ENCODE measurements at regions not wholly inside any gene's neighbourhood (a gene's known extent, or its start where the extent isn't known, plus 50 kb on each side); places are given as distances from the start of the nearest gene placed in this dataset.

DNA sequence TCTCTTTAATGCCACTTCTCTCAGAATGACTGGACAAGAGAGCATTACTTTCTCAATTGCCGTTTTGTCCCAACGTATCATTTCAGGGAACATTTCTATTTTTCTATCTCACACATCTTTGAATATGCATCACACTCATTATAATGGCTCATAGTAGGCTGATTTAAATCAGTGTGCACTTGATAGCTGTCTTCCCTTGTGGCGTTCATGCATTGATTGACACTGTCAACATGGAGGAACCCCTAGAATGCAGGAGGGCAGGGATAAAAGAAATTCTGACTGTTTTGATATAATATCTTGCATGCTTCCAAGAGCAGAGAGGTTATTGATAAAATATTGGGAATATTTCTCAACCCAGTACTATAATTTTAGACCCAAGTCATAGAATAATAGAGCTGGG, 1528.9 kb upstream of the FLRT2 start:
- TF ChIP-seq ZEB2 (tag by site-specific recombination; IDR thresholded peaks at IDR 0.05) (no peak), ZNF449 (tag by site-specific recombination; IDR thresholded peaks at IDR 0.05) (no peak), GLI4 (tag by site-specific recombination; IDR thresholded peaks at IDR 0.05) (no peak), ZNF274 (IDR thresholded peaks at IDR 0.05; ENCODE audit: low read length) (no peak), ZNF274 (tag by site-specific recombination; IDR thresholded peaks at IDR 0.05; ENCODE audit: borderline replicate concordance) (no peak)
